OCI-LY1 (cell line): ENCODE measurements at regions not wholly inside any gene's neighbourhood (a gene's known extent, or its start where the extent isn't known, plus 50 kb on each side); places are given as distances from the start of the nearest gene placed in this dataset.

Source experiments
- CTCF ChIP-seq: fragments of 200-600 bp; sonication (generic), shearing (Covaris generic); IDR thresholded peaks from 2 replicates; pipeline ENCODE4 v1.5.1; 2017; ENCODE audit warnings: mild to moderate bottlenecking, antibody characterized with exemption, low read length, moderate library complexity, mixed read lengths
- EZH2 ChIP-seq: fragments of 200-600 bp; sonication (generic), shearing (Covaris generic); IDR thresholded peaks from 2 replicates; pipeline ENCODE4 v1.8.0; 2017; ENCODE audit warnings: borderline replicate concordance, mixed run types, mild to moderate bottlenecking, antibody characterized with exemption, low read length, moderate library complexity, mixed read lengths

GRCh38 chr5:15261269-15261995 is 238.5 kb upstream of the FBXL7 start:
- TF ChIP-seq CTCF = no peak
- TF ChIP-seq EZH2 = no peak
